ENCODE measurements at regions not wholly inside any gene's neighbourhood (a gene's known extent, or its start where the extent isn't known, plus 50 kb on each side); places are given as distances from the start of the nearest gene placed in this dataset.
"Not testable (repeated sequence)": the region's sequence is repeated elsewhere in the genome, so short reads cannot be mapped to it uniquely, and the experiment has no call there.

- no peak for DNase-seq (ENCODE audit: low read depth in 2 of 2)
Observed at GRCh38 chr15:62500325-62500724, 335.2 kb upstream of the C2CD4B start.

GRCh38 chr15:62502451-62502850 lies 337.4 kb upstream of the C2CD4B start:
- DNase-seq (ENCODE audit: low read depth in 2 of 2), result no peak

GRCh38 chr15:62503451-62503850 lies 338.4 kb upstream of the C2CD4B start:
- DNase-seq (ENCODE audit: low read depth in 2 of 2), result no peak

GRCh38 chr15:62505762-62506161 lies 340.7 kb upstream of the C2CD4B start:
- no peak for DNase-seq (ENCODE audit: low read depth in 2 of 2)

GRCh38 chr15:62506217-62506805 lies 341.2 kb upstream of the C2CD4B start:
- no peak for DNase-seq (ENCODE audit: low read depth in 2 of 2)

DNA sequence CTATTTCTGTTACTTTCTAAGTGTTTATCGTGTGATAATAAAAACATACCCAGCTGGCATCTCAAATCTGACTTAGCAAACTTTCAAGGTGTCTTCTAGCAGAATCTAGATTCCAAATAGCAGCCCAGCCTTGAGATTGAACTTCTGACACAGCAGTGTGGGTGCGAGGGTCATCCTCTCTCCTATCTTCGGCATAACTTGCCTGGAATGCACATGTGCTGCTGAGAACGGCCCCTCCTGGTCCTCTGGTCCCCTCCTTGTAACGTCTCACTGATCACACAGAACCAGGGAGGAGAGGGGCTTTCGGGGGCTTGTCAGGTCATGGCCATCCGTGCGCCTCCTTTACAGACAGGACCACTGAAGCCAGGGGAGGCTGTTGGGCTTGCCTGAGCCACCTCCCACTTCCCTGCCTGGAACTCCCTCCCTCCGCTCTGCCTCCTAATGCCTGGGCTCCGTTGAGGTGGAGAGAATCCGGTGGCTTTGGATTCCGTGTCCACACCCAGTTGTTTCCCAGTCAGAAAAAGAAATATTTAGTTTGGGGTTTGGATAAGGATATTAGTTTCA lies 344.4 kb upstream of the C2CD4B start:
- DNase-seq (ENCODE audit: low read depth in 2 of 2), result no peak

DNA sequence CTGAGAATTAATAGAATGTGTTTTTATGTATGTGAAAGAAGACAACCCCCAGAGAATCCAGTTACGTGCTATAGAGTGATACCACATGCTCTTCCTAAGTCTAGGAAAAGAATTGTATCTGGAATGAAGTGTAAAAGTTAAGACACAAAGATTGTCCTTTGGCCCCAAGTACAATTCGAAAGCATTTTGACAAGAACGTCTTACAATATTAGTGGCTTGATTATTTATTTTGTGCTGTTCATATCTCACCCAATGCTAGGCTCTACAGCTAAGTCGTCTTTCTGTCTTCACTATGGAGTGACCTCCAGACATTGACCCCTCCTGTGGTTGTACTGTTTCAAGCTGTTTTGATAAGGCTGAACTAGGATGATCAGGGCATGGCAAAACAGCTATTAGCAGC lies 345.7 kb upstream of the C2CD4B start:
- DNase-seq (ENCODE audit: low read depth in 2 of 2), result no peak

DNA sequence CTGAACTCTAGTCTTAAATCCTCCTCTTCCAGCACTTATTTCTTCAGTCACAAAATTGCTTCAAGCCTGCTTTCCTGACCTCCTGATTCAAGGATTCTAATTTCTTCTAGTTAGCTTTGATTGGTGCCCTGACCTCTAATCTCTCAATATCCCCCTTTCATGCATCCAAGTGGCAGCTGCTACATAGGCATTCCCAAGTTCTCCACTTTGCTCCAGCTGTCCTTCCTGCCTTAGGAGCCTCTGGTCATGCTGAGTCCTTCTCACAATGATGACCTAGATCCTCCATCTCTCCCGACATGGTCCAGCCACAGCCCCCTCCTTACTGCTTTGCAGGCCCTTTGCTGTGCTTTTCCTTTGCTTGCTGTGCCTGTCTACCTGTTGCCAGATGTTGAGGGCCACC lies 347.8 kb upstream of the C2CD4B start:
- DNase-seq (ENCODE audit: low read depth in 2 of 2), result no peak

- DNase-seq (ENCODE audit: low read depth in 2 of 2), result no peak
Observed at GRCh38 chr15:62513893-62514292, 348.8 kb upstream of the C2CD4B start.

- no peak for DNase-seq (ENCODE audit: low read depth in 2 of 2)
Observed at GRCh38 chr15:62515696-62516395, 350.8 kb upstream of the C2CD4B start.

GRCh38 chr15:62517541-62517940 lies 352.5 kb upstream of the C2CD4B start:
- DNase-seq (ENCODE audit: low read depth in 2 of 2), result no peak

GRCh38 chr15:62518666-62519065 lies 353.6 kb upstream of the C2CD4B start:
- DNase-seq (ENCODE audit: low read depth in 2 of 2), result not testable (repeated sequence)

- no peak for DNase-seq (ENCODE audit: low read depth in 2 of 2)
Observed at GRCh38 chr15:62519900-62520299, 354.8 kb upstream of the C2CD4B start.

DNA sequence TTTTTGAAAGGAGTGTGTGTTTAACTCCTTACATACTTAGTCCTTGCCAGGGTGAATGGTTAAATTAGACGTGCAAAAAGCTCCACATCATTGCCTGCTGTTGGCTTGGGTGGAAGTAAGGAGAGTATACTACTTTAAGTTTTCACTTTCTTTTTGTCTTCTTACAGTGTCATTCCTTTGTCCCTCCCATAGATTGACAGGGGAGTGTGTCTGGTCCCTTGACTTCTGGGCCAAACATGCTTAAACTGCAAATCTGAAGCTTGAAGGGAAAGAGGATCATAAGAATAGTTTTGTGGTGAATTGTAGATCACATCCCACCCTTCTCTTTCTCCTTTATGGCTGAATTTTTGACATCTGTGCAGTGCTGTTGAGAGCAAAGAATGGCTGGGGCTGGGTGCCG lies 355.8 kb upstream of the C2CD4B start:
- no peak for DNase-seq (ENCODE audit: low read depth in 2 of 2)

DNA sequence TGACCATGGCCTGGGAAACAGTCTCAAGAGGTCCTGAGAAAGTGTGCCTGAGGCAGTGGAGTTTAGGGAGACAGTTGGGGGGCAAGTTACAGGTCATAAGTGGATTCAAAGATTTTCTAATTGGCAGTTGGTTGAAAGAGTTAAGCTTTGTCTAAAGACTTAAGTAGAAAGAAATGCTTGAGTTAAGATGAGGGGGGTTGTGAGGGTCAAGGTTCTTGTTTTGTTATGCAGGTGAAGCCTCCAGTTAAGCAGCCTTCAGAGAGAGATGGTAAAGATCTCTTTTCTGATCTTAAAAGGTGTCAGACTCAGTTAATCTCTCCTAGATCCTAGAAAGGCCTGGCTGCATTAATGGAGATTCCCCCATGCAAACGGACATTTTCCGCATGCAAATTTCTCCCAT lies 356.3 kb upstream of the C2CD4B start:
- DNase-seq (ENCODE audit: low read depth in 2 of 2), result no peak

- DNase-seq (ENCODE audit: low read depth in 2 of 2), result no peak
Observed at GRCh38 chr15:62524848-62525247, 359.8 kb upstream of the C2CD4B start.

GRCh38 chr15:62527387-62527786 lies 362.3 kb upstream of the C2CD4B start:
- DNase-seq (ENCODE audit: low read depth in 2 of 2), result no peak

DNA sequence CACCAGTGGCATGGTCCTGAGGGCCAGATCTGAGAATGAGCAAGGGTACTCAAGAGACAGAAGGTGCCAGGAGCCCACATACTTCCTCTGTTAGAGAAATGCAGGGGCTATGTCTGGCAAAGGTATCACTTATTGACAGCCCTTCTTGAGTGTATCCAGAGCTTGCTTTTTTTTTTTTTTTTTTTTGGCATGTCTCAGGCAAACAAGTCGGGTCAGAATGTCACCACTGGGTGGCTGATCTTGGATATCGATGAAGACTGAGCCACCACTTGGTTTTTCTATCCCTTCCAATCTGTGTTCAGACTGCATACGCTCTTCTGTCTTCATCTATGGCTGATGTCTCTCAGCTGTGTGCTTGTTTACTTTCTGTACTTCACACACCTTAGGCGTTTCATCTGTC lies 363.4 kb upstream of the C2CD4B start:
- no peak for DNase-seq (ENCODE audit: low read depth in 2 of 2)

DNA sequence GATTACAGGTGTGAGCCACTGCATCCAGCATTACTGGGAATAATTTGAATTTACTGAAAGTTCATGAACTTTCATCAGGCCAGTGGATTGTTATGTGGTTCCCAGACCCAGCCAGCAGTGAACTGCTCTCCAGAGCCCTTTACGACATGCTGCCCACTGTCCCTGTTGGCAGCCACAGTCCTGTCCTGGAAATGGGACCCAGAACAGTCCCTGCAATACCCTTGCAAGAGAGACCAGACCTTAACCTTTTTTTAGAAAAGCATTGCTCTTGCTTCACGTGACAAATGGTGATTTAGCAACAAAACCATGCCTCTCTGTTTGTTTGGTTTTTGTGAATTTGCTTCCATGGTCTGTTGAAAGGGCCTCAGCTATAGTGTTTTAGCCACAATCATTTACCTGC lies 367.3 kb upstream of the C2CD4B start:
- DNase-seq (ENCODE audit: low read depth in 2 of 2), result no peak

GRCh38 chr15:62533687-62534086 lies 368.6 kb upstream of the C2CD4B start:
- DNase-seq (ENCODE audit: low read depth in 2 of 2), result no peak

DNA sequence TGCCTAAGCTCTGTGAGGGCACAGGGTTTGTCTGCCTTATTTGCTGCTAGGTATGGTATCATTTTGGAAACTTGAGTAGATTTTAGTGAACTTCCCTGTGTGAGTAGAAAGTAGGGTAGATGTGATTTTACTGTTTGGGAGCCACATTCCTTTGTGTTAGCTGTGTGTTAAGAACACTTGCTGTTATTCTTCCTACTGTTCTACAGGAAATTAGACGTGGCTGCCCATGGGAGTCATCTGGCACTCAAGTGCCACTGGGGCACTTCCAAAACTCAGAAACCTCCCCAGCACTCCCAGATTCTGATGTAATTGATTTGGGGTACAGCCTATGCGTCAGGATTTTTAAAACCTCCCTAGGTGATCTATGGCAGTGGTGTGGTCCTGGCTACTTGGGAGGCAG lies 369.9 kb upstream of the C2CD4B start:
- no peak for DNase-seq (ENCODE audit: low read depth in 2 of 2)

DNA sequence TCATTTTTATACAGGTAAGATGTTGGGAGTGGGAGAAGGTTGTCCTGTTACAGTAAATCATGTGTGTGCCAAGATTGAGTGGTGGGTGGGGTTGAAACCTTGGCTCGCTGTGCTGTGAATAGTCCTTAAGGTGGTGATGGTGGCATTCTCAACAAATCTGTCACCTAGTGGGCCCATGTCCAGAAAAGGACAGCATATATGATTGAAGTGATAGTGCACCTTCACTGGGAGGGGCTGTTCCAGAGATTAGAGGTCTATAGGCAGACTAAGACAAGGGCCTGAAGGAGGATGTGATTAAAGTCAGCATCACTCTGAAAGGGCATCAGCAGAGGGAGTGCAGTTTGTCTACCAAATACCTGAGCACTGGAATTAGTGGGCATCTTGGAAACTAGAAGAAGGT lies 374.2 kb upstream of the C2CD4B start:
- DNase-seq (ENCODE audit: low read depth in 2 of 2), result no peak

GRCh38 chr15:62541250-62541649 lies 376.2 kb upstream of the C2CD4B start:
- DNase-seq (ENCODE audit: low read depth in 2 of 2), result no peak

DNA sequence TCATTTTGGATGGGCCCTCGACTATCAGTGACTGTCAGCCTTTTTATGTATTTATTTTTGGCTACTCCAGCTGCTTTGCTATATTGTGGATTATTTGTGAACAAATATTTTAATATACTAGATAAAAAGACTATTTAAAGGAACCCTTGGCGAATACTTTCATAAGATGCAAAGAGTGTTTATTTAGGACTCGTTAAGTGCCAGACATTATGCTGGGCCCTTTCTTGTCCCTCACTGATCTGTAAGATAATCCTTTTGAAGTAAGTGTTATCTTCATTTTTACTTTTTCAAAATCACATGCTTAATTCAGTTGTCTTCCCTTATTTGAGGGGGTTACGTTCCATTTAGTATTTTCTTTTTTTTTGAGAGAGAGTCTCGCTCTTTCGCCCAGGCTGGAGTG lies 376.8 kb upstream of the C2CD4B start:
- DNase-seq (ENCODE audit: low read depth in 2 of 2), result no peak

Measured in stimulated activated CD4-positive, alpha-beta T cell treated with anti-CD3 and anti-CD28 coated beads, Interleukin-1b, Interleukin-23, amount 100 ng/mL, for 1 hour (primary cell).